ENCODE measurements at regions not wholly inside any gene's neighbourhood (a gene's known extent, or its start where the extent isn't known, plus 50 kb on each side); places are given as distances from the start of the nearest gene placed in this dataset.

DNA sequence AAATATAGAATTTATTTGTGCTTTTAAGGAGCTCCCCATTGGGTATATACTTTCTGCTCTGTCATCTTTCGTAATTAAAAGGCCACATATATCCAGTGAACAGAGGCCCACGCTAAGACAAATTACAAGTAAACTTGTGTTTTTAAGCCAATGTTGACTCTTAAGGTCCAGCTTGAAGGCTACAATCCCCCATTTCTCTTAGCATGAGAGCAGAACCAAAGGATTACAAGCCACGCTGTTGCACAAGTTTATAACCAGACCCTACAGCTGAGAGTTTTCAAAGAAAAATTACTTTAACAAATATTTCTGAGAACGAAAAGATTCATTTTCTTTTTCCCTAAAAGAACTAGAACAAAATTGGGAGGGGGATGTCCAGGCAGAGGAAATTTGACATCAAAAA, 471.0 kb downstream of the TXNL1 start:
- TF ChIP-seq EZH2phosphoT487 (IDR thresholded peaks at IDR 0.05): no peak
- TF ChIP-seq, protein P1, sequence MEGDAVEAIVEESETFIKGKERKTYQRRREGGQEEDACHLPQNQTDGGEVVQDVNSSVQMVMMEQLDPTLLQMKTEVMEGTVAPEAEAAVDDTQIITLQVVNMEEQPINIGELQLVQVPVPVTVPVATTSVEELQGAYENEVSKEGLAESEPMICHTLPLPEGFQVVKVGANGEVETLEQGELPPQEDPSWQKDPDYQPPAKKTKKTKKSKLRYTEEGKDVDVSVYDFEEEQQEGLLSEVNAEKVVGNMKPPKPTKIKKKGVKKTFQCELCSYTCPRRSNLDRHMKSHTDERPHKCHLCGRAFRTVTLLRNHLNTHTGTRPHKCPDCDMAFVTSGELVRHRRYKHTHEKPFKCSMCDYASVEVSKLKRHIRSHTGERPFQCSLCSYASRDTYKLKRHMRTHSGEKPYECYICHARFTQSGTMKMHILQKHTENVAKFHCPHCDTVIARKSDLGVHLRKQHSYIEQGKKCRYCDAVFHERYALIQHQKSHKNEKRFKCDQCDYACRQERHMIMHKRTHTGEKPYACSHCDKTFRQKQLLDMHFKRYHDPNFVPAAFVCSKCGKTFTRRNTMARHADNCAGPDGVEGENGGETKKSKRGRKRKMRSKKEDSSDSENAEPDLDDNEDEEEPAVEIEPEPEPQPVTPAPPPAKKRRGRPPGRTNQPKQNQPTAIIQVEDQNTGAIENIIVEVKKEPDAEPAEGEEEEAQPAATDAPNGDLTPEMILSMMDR (IDR thresholded peaks at IDR 0.05): no peak
- TF ChIP-seq EZH2 (IDR thresholded peaks at IDR 0.05): no peak
- peaks cover 14% of the 10 kb centered on the region for H3K4me1 ChIP-seq
- H3K27ac ChIP-seq: no peak overlapping the region
- H3K9ac ChIP-seq: no peak overlapping the region
- Mint-ChIP-seq H3K9me3 (peaks cover 3% of the 10 kb centered on the region), H3K4me1 (peaks cover 9% of the 10 kb centered on the region), H3K4me3 (no peak overlapping the region), H3K27ac (no peak overlapping the region), H3K27me3 (ENCODE audit: insufficient read depth, low read depth) (peaks cover 9% of the 10 kb centered on the region), H3K36me3 (no peaks in the 10 kb centered on the region)
- H3K4me2 ChIP-seq: no peak overlapping the region
- H2AFZ ChIP-seq (replicated peaks): no peak overlapping the region
- DNase-seq (ENCODE audit: low spot score): no peak
- no peaks in the 10 kb centered on the region for H3K36me3 ChIP-seq
- H3K79me2 ChIP-seq (ENCODE audit: low read depth): no peaks in the 10 kb centered on the region
- no peak overlapping the region for H3K4me3 ChIP-seq
- no peaks in the 10 kb centered on the region for H3K27me3 ChIP-seq
- peaks cover 14% of the 10 kb centered on the region for H3F3A ChIP-seq (ENCODE audit: low read depth)
- H4K20me1 ChIP-seq (ENCODE audit: low read depth): no peaks in the 10 kb centered on the region
- H3K9me3 ChIP-seq (ENCODE audit: low read depth): no peaks in the 10 kb centered on the region

DNA sequence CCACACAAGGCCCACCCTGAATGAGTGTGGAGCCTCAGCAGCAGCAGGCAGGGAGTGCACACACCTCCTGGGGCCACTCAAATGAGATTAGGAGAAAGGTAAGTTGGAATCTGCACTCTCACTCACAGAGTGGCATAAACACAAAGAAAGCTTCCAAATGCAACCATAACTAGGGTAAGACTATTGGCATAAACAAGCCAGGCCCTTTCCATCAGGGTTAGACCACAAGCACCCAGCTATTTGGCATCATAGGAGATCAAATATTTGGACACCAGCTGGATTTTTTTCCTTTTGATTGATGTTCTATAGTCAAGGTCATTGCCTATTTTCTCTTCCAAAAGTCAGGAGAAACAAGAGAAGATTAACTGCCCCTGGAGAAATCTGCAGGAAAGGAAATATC, 471.5 kb downstream of the TXNL1 start:
- H3K79me2 ChIP-seq (ENCODE audit: low read depth): no peaks in the 10 kb centered on the region
- no peak overlapping the region for H3K9ac ChIP-seq
- H3K27ac Mint-ChIP-seq: no peak overlapping the region
- no peak overlapping the region for H2AFZ ChIP-seq (replicated peaks)
- H3K27me3 ChIP-seq: no peaks in the 10 kb centered on the region
- H3K27me3 Mint-ChIP-seq (ENCODE audit: insufficient read depth, low read depth): peaks cover 9% of the 10 kb centered on the region
- no peaks in the 10 kb centered on the region for H4K20me1 ChIP-seq (ENCODE audit: low read depth)
- H3K4me2 ChIP-seq: no peak overlapping the region
- peaks cover 14% of the 10 kb centered on the region for H3F3A ChIP-seq (ENCODE audit: low read depth)
- peaks cover 14% of the 10 kb centered on the region for H3K4me1 ChIP-seq
- no peaks in the 10 kb centered on the region for H3K36me3 Mint-ChIP-seq
- no peaks in the 10 kb centered on the region for H3K9me3 ChIP-seq (ENCODE audit: low read depth)
- no peak overlapping the region for H3K4me3 ChIP-seq
- no peaks in the 10 kb centered on the region for H3K36me3 ChIP-seq
- peaks cover 9% of the 10 kb centered on the region for H3K4me1 Mint-ChIP-seq
- no peak overlapping the region for H3K4me3 Mint-ChIP-seq
- no peak overlapping the region for H3K27ac ChIP-seq
- TF ChIP-seq, protein P1 (IDR thresholded peaks at IDR 0.05): no peak
- TF ChIP-seq EZH2phosphoT487 (IDR thresholded peaks at IDR 0.05): no peak
- no peak for TF ChIP-seq EZH2 (IDR thresholded peaks at IDR 0.05)
- H3K9me3 Mint-ChIP-seq: peaks cover 3% of the 10 kb centered on the region
- DNase-seq (ENCODE audit: low spot score): no peak

DNA sequence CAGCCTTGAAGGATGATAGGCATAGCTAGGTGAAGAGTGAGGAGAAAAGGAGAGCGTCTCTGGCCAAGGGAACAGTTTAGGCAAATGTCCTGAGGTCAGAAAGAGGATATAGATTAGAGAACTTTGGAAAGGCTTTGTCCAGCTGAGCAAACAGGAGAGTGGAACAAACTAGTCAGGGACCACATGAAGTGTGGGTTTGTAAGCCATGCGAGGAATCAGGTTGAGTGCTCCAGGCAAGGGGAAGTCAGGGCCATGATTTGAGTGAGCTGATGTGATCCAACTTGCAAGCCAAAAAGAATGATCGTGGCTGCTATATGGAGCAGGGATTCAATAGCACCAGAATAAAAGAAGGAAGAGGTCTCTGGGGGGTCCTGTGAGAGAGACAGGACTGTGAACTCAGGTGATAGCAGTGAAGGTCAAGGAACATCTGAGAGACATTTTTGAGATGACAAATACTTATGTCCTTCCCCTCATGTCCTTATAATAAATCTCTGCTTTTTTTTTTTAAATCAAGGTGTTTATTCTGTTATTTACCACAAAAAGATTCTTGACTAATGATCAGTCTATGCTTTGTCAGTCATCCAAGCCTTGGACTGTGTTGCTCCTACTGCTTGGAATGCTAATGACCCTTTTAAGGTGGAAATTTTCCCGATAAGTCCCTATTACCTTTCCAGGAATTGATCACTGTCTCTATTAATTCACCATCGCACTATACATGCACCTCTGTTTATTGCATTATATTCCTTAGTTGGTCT, 472.6 kb downstream of the TXNL1 start:
- Histone ChIP-seq H3K9ac (no peak overlapping the region), H2AFZ (replicated peaks) (no peak overlapping the region), H3K4me1 (peaks cover 14% of the 10 kb centered on the region), H4K20me1 (ENCODE audit: low read depth) (no peaks in the 10 kb centered on the region), H3F3A (ENCODE audit: low read depth) (peaks cover 14% of the 10 kb centered on the region), H3K36me3 (no peaks in the 10 kb centered on the region), H3K27me3 (no peaks in the 10 kb centered on the region), H3K9me3 (ENCODE audit: low read depth) (no peaks in the 10 kb centered on the region), H3K4me3 (no peak overlapping the region), H3K4me2 (no peak overlapping the region), H3K79me2 (ENCODE audit: low read depth) (no peaks in the 10 kb centered on the region), H3K27ac (no peak overlapping the region)
- H3K27ac Mint-ChIP-seq: no peak overlapping the region
- peaks cover 9% of the 10 kb centered on the region for H3K4me1 Mint-ChIP-seq
- no peaks in the 10 kb centered on the region for H3K36me3 Mint-ChIP-seq
- H3K9me3 Mint-ChIP-seq: peaks cover 3% of the 10 kb centered on the region
- no peak overlapping the region for H3K4me3 Mint-ChIP-seq
- TF ChIP-seq EZH2phosphoT487 (IDR thresholded peaks at IDR 0.05) (no peak), EZH2 (IDR thresholded peaks at IDR 0.05) (no peak)
- TF ChIP-seq, protein P1 (IDR thresholded peaks at IDR 0.05): no peak
- DNase-seq (ENCODE audit: low spot score): no peak
- H3K27me3 Mint-ChIP-seq (ENCODE audit: insufficient read depth, low read depth): peaks cover 9% of the 10 kb centered on the region
